HG03575 (cell line): ENCODE measurements at regions not wholly inside any gene's neighbourhood (a gene's known extent, or its start where the extent isn't known, plus 50 kb on each side); places are given as distances from the start of the nearest gene placed in this dataset.
"Not testable (repeated sequence)": the region's sequence is repeated elsewhere in the genome, so short reads cannot be mapped to it uniquely, and the experiment has no call there.

Experiments used
- ATAC-seq: cut with Tn5 transposase; IDR thresholded peaks from one replicate; pipeline ENCODE4 v1.9.1; 2021; ENCODE audit not compliant: unreplicated experiment, insufficient number of reproducible peaks, low FRiP score; ENCODE audit errors: extremely low read depth

GRCh38 chr13:59318320-59318930, 845.3 kb downstream of the DIAPH3 start:
- no peak for ATAC-seq

- ATAC-seq = no peak
Observed at GRCh38 chr13:59319276-59319675, 844.5 kb downstream of the DIAPH3 start.

GRCh38 chr13:59320021-59320420, 843.7 kb downstream of the DIAPH3 start:
- ATAC-seq = no peak

- not testable (repeated sequence) for ATAC-seq
Observed at GRCh38 chr13:59324401-59324800, 839.3 kb downstream of the DIAPH3 start.

- ATAC-seq = no peak
Observed at GRCh38 chr13:59326717-59327116, 837.0 kb downstream of the DIAPH3 start.

GRCh38 chr13:59330764-59331163, 833.0 kb downstream of the DIAPH3 start:
- no peak for ATAC-seq

GRCh38 chr13:59332966-59333365, 830.8 kb downstream of the DIAPH3 start:
- no peak for ATAC-seq

GRCh38 chr13:59337070-59337469, 826.7 kb downstream of the DIAPH3 start:
- ATAC-seq = no peak

GRCh38 chr13:59340151-59340550, 823.6 kb downstream of the DIAPH3 start:
- ATAC-seq = no peak

- ATAC-seq = no peak
Observed at GRCh38 chr13:59340581-59340980, 823.1 kb downstream of the DIAPH3 start.

- ATAC-seq = no peak
Observed at GRCh38 chr13:59342400-59342799, 821.3 kb downstream of the DIAPH3 start.

- no peak for ATAC-seq
Observed at GRCh38 chr13:59343132-59343531, 820.6 kb downstream of the DIAPH3 start.

- no peak for ATAC-seq
Observed at GRCh38 chr13:59343993-59344822, 819.5 kb downstream of the DIAPH3 start.

GRCh38 chr13:59345311-59345710, 818.4 kb downstream of the DIAPH3 start:
- ATAC-seq = no peak

GRCh38 chr13:59346999-59347723, 816.6 kb downstream of the DIAPH3 start:
- no peak for ATAC-seq

GRCh38 chr13:59348617-59349016, 815.1 kb downstream of the DIAPH3 start:
- ATAC-seq = no peak

GRCh38 chr13:59352600-59352999, 811.1 kb downstream of the DIAPH3 start:
- no peak for ATAC-seq

- no peak for ATAC-seq
Observed at GRCh38 chr13:59354665-59355369, 808.9 kb downstream of the DIAPH3 start.

- no peak for ATAC-seq
Observed at GRCh38 chr13:59356607-59357006, 807.1 kb downstream of the DIAPH3 start.
